Activated T-cell treated with anti-CD3 and anti-CD28 coated beads, Interleukin-2, amount 50 U/mL, for 4 hours (primary cell): ENCODE measurements at regions not wholly inside any gene's neighbourhood (a gene's known extent, or its start where the extent isn't known, plus 50 kb on each side); places are given as distances from the start of the nearest gene placed in this dataset.
"Not testable (repeated sequence)": the region's sequence is repeated elsewhere in the genome, so short reads cannot be mapped to it uniquely, and the experiment has no call there.

Source experiments
- ATAC-seq, 2 donors: fragments of 200-7000 bp; cut with Tn5 transposase; one replicate each; pipeline ENCODE4 v1.10.0; 2021
- DNase-seq: peaks from one replicate; pipeline ENCODE4 v3.0.0-alpha.2; 2020
- H3K27me3 Mint-ChIP-seq: one replicate; pipeline ENCODE4 v1.8.0; 2021; ENCODE audit warnings: low read depth, mixed read lengths
- H3K36me3 Mint-ChIP-seq: one replicate; pipeline ENCODE4 v1.8.0; 2022; ENCODE audit warnings: mixed read lengths; ENCODE audit not compliant: insufficient read depth
- H3K4me1 Mint-ChIP-seq: one replicate; pipeline ENCODE4 v1.8.0; 2021; ENCODE audit warnings: low read depth, mixed read lengths
- H3K4me3 Mint-ChIP-seq: one replicate; pipeline ENCODE4 v1.8.0; 2021; ENCODE audit warnings: mild to moderate bottlenecking, moderate library complexity, mixed read lengths
- H3K9me3 Mint-ChIP-seq: one replicate; pipeline ENCODE4 v1.8.0; 2021; ENCODE audit warnings: mixed read lengths

GRCh38 chr21:32934068-32934467, 91.7 kb upstream of the OLIG2 start:
- ATAC-seq, DNase-seq, H3K9me3 Mint-ChIP-seq: not testable (repeated sequence)

GRCh38 chr21:32934829-32935228, 90.9 kb upstream of the OLIG2 start:
- Mint-ChIP-seq H3K9me3 (no peaks in the 10 kb centered on the region), H3K27me3 (no peaks in the 10 kb centered on the region), H3K4me3 (no peak overlapping the region), H3K4me1 (peaks cover 29% of the 10 kb centered on the region), H3K36me3 (no peaks in the 10 kb centered on the region)
- ATAC-seq (no peak), DNase-seq (no peak)

More at GRCh38 chr21:32934068-32934467, 91.7 kb upstream of the OLIG2 start:
- not testable (repeated sequence) for H3K36me3 Mint-ChIP-seq, H3K4me3 Mint-ChIP-seq, H3K27me3 Mint-ChIP-seq
- H3K4me1 Mint-ChIP-seq: peaks cover 35% of the 10 kb centered on the region

GRCh38 chr21:32940079-32941014, 85.4 kb upstream of the OLIG2 start:
- ATAC-seq (no peak), DNase-seq (peak; percentile 34)
- no peaks in the 10 kb centered on the region for H3K36me3 Mint-ChIP-seq
- H3K9me3 Mint-ChIP-seq: no peaks in the 10 kb centered on the region
- no peaks in the 10 kb centered on the region for H3K4me1 Mint-ChIP-seq
- H3K27me3 Mint-ChIP-seq: peaks cover 3% of the 10 kb centered on the region
- H3K4me3 Mint-ChIP-seq: no peak overlapping the region

GRCh38 chr21:32941263-32941662, 84.5 kb upstream of the OLIG2 start:
- ATAC-seq: no peak
- DNase-seq: no peak
- Mint-ChIP-seq H3K36me3 (no peaks in the 10 kb centered on the region), H3K4me1 (no peaks in the 10 kb centered on the region), H3K9me3 (no peaks in the 10 kb centered on the region), H3K4me3 (no peak overlapping the region), H3K27me3 (peaks cover 3% of the 10 kb centered on the region)

- Mint-ChIP-seq H3K4me3 (no peak overlapping the region), H3K4me1 (no peaks in the 10 kb centered on the region), H3K27me3 (peaks cover 3% of the 10 kb centered on the region), H3K9me3 (peaks cover 4% of the 10 kb centered on the region), H3K36me3 (no peaks in the 10 kb centered on the region)
- peak in 1 of 2 donors; percentile 66 for ATAC-seq
- DNase-seq: no peak
Observed at GRCh38 chr21:32946654-32947053, 79.1 kb upstream of the OLIG2 start.

- H3K27me3 Mint-ChIP-seq: peaks cover 7% of the 10 kb centered on the region
- ATAC-seq: no peak
- no peaks in the 10 kb centered on the region for H3K36me3 Mint-ChIP-seq
Observed at GRCh38 chr21:32947736-32948135, 78.0 kb upstream of the OLIG2 start.

GRCh38 chr21:32949701-32950100, 76.0 kb upstream of the OLIG2 start:
- no peak for ATAC-seq
- Mint-ChIP-seq H3K9me3 (peaks cover 4% of the 10 kb centered on the region), H3K4me1 (no peaks in the 10 kb centered on the region), H3K27me3 (peaks cover 21% of the 10 kb centered on the region), H3K36me3 (no peaks in the 10 kb centered on the region), H3K4me3 (no peak overlapping the region)
- DNase-seq: no peak

More at GRCh38 chr21:32947736-32948135, 78.0 kb upstream of the OLIG2 start:
- no peak overlapping the region for H3K4me3 Mint-ChIP-seq
- no peaks in the 10 kb centered on the region for H3K4me1 Mint-ChIP-seq
- H3K9me3 Mint-ChIP-seq: peaks cover 4% of the 10 kb centered on the region
- no peak for DNase-seq

- ATAC-seq: no peak
- peaks cover 30% of the 10 kb centered on the region for H3K27me3 Mint-ChIP-seq
- DNase-seq: no peak
- H3K36me3 Mint-ChIP-seq: no peaks in the 10 kb centered on the region
- no peak overlapping the region for H3K4me3 Mint-ChIP-seq
- H3K9me3 Mint-ChIP-seq: peaks cover 4% of the 10 kb centered on the region
- H3K4me1 Mint-ChIP-seq: no peaks in the 10 kb centered on the region
Observed at GRCh38 chr21:32951041-32951440, 74.7 kb upstream of the OLIG2 start.

GRCh38 chr21:32954353-32954752, 71.4 kb upstream of the OLIG2 start:
- H3K4me3 Mint-ChIP-seq: no peak overlapping the region
- H3K36me3 Mint-ChIP-seq: no peaks in the 10 kb centered on the region
- DNase-seq (no peak), ATAC-seq (no peak)
- H3K27me3 Mint-ChIP-seq: peaks cover 42% of the 10 kb centered on the region
- no peaks in the 10 kb centered on the region for H3K4me1 Mint-ChIP-seq
- no peaks in the 10 kb centered on the region for H3K9me3 Mint-ChIP-seq

- ATAC-seq: no peak
- H3K9me3 Mint-ChIP-seq: no peaks in the 10 kb centered on the region
- no peak overlapping the region for H3K4me3 Mint-ChIP-seq
- H3K36me3 Mint-ChIP-seq: no peaks in the 10 kb centered on the region
- H3K4me1 Mint-ChIP-seq: no peaks in the 10 kb centered on the region
- DNase-seq: no peak
- peaks cover 51% of the 10 kb centered on the region for H3K27me3 Mint-ChIP-seq
Observed at GRCh38 chr21:32955311-32956060, 70.2 kb upstream of the OLIG2 start.

- no peak overlapping the region for H3K4me3 Mint-ChIP-seq
- H3K4me1 Mint-ChIP-seq: no peaks in the 10 kb centered on the region
- no peaks in the 10 kb centered on the region for H3K9me3 Mint-ChIP-seq
- H3K27me3 Mint-ChIP-seq: peaks cover 56% of the 10 kb centered on the region
- ATAC-seq (no peak), DNase-seq (no peak)
- peaks cover 2% of the 10 kb centered on the region for H3K36me3 Mint-ChIP-seq
Observed at GRCh38 chr21:32956061-32956656, 69.6 kb upstream of the OLIG2 start.

- Mint-ChIP-seq H3K4me3 (no peak overlapping the region), H3K4me1 (no peaks in the 10 kb centered on the region), H3K36me3 (peaks cover 2% of the 10 kb centered on the region), H3K27me3 (peaks cover 60% of the 10 kb centered on the region), H3K9me3 (no peaks in the 10 kb centered on the region)
- ATAC-seq (no peak), DNase-seq (no peak)
Observed at GRCh38 chr21:32957545-32957944, 68.2 kb upstream of the OLIG2 start.

GRCh38 chr21:32958288-32959002, 67.3 kb upstream of the OLIG2 start:
- H3K36me3 Mint-ChIP-seq: peaks cover 2% of the 10 kb centered on the region
- H3K9me3 Mint-ChIP-seq: no peaks in the 10 kb centered on the region
- DNase-seq: no peak
- no peak overlapping the region for H3K4me3 Mint-ChIP-seq
- peaks cover 53% of the 10 kb centered on the region for H3K27me3 Mint-ChIP-seq
- H3K4me1 Mint-ChIP-seq: no peaks in the 10 kb centered on the region
- ATAC-seq: no peak

- Mint-ChIP-seq H3K4me3 (no peak overlapping the region), H3K36me3 (peaks cover 2% of the 10 kb centered on the region), H3K27me3 (peaks cover 27% of the 10 kb centered on the region), H3K4me1 (no peaks in the 10 kb centered on the region), H3K9me3 (no peaks in the 10 kb centered on the region)
- no peak for ATAC-seq
- DNase-seq: no peak
Observed at GRCh38 chr21:32962268-32962667, 63.5 kb upstream of the OLIG2 start.
